Activated T-cell treated with anti-CD3 and anti-CD28 coated beads for 48 hours (primary cell): ENCODE measurements at regions not wholly inside any gene's neighbourhood (a gene's known extent, or its start where the extent isn't known, plus 50 kb on each side); places are given as distances from the start of the nearest gene placed in this dataset.
"Not testable (repeated sequence)": the region's sequence is repeated elsewhere in the genome, so short reads cannot be mapped to it uniquely, and the experiment has no call there.

ENCODE experiments used
- DNase-seq: peaks from one replicate; pipeline ENCODE4 v3.0.0-alpha.2; 2020; ENCODE audit warnings: low read depth

- DNase-seq, result no peak
Observed at GRCh38 chrX:46165866-46166265, 379.4 kb downstream of the ZNF674 start.

DNA sequence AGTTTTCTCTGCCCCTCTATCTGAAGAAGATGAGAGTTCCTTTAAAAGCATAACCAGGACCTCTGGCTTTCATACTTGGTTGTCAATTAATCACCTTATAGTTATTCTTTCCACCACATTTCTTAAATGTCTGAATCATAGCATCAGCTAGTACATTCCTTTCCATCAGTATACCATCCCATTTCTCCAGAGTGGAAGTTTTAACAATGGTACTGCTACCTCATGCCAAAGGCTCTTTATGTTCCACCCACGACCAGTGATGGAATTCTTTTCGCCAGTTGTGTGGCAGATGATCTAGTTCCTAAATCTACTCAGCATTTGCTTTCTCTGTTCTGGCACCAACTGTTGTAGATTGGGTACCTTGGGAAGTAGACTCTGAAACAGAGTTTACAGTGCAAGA, 379.8 kb downstream of the ZNF674 start:
- no peak for DNase-seq

GRCh38 chrX:46152756-46153155, 392.5 kb downstream of the ZNF674 start:
- DNase-seq, result no peak

GRCh38 chrX:46151332-46151731, 393.9 kb downstream of the ZNF674 start:
- DNase-seq, result not testable (repeated sequence)

DNA sequence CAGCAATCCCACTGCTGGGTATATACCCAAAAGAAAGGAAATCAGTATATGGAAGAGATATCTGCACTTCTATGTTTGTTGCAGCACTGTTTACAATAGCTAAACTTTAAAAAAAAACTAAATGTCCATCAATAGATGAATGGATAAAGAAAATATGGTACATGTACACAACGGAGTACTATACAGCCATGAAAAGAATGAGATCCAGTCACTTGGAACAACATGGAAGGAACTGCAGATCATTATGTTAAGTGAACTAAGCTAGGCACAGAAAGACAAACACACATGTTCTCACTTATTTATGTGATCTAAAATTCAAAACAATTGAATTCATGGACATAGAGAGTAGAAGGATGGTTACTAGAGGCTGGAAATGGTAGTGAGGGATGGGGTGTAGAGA, 400.7 kb downstream of the ZNF674 start:
- DNase-seq, result no peak

GRCh38 chrX:46140272-46140671, 404.9 kb downstream of the ZNF674 start:
- DNase-seq, result no peak

- no peak for DNase-seq
Observed at GRCh38 chrX:46130247-46130646, 415.0 kb downstream of the ZNF674 start.

GRCh38 chrX:46125111-46125510, 420.1 kb downstream of the ZNF674 start:
- no peak for DNase-seq

DNA sequence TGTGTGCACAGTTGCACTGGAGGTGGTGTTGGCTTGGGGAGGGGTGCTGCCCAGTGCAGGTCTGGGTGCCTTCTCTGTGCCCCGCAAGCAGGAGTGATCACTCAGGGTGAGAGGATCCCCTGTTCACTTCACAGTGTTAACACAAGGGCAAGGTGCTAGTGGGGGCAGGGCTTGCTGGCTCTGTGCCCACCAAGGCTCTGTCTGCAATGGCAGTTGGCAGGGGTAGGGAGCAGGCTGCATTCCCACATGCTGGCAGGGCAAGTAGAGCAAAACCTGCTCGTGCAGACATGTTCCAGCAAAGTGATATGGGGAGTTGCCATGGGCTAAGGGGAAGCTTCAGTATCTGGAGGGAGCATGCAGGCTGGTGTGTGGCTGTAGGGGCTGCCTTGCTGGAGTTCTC, 428.0 kb downstream of the ZNF674 start:
- no peak for DNase-seq

DNA sequence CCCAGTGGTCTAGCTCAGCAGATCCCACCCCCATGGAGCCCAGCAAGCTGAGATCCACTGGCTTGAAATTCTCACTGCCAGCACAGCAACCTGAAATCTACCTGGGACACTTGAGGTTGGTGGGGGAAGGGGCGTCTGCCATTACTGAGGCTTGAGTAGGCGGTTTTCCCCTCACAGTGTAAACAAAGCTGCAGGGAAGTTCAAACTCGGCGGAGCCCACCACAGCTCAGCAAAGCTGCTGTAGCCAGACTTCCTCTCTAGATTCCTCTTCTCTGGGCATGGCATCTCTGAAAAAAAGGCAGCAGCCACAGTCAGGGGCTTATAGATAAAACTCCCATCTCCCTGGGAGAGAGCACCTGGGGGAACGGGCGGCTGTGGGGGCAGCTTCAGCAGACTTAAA, 457.9 kb downstream of the ZNF674 start:
- not testable (repeated sequence) for DNase-seq

GRCh38 chrX:46080121-46080520, 465.1 kb downstream of the ZNF674 start:
- not testable (repeated sequence) for DNase-seq

DNA sequence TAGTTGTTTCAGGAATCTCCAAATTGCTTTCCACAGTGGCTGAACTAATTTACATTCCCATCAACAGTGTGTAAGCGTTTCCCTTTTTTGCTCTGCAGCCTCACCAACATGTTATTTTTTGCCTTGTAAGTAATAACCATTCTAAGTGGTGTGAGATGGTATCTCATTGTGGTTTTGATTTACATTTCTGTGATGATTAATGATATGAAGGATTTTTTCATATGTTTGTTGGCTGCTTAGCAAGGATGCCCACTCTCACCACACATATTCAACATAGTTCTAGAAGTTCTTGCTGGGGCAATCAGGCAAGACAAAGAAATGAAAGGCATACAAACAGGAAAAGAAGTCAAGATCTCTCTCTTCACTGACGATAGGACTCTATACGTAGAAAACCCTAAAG, 472.4 kb downstream of the ZNF674 start:
- DNase-seq, result no peak

DNA sequence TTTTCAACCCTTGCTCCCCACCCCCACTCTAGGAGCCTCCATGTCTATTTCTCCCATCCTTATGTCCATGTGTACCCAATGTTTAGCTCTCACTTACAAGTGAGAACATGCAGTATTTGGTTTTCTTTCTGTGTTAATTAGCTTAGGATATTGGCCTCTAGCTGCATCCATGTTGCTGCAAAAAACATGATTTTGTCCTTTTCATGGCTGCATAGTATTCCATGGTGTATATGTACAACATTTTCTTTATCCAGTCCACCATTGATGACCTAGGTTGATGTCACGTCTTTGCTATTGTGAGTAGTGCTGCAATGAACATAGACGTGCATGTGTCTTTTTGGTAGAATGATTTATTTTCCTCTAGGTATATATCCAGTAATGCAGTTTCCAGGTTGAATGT, 472.8 kb downstream of the ZNF674 start:
- DNase-seq, result no peak

- no peak for DNase-seq
Observed at GRCh38 chrX:46070421-46070820, 474.8 kb downstream of the ZNF674 start.

- no peak for DNase-seq
Observed at GRCh38 chrX:46059316-46059715, 485.9 kb downstream of the ZNF674 start.

DNA sequence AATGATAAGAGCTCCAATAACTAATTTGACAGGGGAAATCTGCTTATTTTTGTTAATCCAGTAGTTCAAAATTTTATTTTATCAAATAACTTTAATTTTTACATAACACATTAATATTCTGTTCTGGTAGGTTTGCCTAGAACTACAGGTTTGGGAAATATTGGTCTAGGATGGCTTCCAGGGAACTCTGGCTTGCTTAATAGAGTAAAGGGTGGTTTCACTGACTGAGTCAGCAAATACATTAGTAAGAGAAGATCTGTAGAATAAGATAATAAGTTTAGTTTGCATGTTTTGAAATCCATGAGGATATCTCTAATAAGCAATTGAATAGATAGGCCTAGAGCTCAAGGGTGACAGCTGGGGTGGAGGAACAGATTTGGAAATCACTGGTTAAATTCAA, 500.7 kb downstream of the ZNF674 start:
- no peak for DNase-seq

DNA sequence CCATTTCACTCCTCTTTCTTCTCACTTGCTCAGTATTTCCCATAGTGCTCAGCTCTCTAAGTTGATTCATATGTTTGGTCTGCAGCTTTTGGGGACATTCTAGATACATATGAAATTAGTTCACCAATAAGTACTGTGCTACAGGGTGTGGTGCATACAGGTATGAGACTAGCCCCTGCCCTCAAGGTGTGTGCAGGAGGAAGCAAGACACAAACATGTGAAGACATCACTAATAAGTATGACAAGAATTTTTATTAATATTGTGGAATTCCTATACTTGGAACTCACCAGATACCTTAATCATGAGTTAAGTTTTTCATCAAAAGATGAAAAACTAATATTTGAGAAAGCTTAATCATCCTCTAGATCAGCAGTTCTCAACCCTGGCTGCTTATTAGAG, 505.2 kb downstream of the ZNF674 start:
- no peak for DNase-seq

DNA sequence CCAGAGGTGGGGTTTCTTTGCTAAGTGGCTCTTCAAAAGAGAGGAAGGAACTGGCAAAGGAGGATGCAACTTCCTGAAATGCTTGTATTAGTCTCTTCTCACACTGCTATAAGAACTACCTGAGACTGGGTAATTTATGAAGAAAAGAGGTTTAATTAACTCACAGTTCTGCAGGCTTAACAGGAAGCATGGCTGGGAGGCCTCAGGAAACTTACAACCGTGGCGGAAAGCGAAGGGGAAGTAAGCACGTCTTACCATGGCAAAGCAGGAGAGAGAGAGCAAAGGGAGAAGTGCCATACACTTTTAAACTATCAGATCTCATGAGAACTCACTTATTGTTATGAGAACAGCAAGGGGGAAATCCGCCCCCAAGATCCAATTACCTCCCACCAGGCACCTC, 505.7 kb downstream of the ZNF674 start:
- DNase-seq, result no peak

GRCh38 chrX:46036508-46036907, 508.7 kb downstream of the ZNF674 start:
- no peak for DNase-seq

DNA sequence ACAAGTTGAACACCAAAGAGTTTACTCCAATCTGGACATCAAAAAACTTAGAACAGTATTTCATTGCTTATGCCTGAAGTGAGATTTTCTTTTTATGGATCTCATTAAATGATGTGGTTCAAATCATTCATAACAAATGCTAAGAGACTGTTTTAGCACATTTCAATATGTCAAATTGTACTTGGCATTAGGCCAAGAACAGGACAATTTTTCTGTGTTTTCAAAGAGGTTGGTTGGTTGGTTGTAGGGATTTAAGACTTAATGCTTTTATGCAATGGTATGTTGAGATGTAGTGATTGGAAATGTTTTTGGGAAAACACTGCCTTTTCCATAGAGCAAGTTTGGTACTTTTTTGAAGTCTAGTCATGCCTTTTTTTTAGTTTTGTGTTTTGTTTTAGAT, 510.4 kb downstream of the ZNF674 start:
- no peak for DNase-seq

DNA sequence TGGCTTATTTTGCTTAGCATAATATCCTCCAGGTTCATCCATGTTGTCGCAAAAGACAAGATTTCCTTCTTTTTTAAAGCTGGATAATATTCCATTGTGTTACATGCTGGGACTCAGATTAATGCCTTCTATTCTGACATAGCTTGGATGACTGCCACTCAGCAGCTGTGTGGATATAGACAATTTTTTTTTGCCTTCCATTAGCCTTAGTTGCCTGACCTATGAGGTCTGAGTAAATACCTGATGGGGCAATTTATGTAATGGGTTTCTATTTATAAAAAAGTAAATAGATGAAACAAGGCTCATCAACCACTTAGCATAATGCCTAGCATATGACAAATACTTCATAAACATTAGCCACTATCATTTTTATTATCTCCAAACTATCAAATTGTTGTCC, 515.4 kb downstream of the ZNF674 start:
- no peak for DNase-seq

GRCh38 chrX:46016296-46016695, 528.9 kb downstream of the ZNF674 start:
- no peak for DNase-seq

GRCh38 chrX:46015653-46016052, 529.6 kb downstream of the ZNF674 start:
- DNase-seq, result no peak

- DNase-seq, result no peak
Observed at GRCh38 chrX:45992402-45993123, 552.7 kb downstream of the ZNF674 start.

DNA sequence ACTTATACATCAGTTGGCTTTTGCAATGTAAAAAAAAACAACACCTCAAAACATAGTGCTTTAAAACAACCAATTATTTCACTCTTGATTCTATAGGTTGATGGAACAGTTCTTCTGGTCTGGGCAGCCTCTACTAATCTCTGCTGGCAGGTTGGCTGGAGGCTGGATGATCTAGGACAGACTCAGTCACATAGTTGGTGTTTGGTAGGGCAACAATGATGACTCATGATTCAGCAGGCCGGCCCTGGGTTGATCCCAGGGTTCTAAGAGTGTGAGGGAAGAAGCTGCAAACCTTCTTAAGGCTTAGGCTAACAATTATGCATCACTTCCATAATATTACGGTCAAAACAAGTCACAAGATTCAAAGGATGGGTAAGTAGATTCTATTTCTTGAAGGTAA, 558.2 kb downstream of the ZNF674 start:
- DNase-seq, result no peak
